ENCODE measurements at regions not wholly inside any gene's neighbourhood (a gene's known extent, or its start where the extent isn't known, plus 50 kb on each side); places are given as distances from the start of the nearest gene placed in this dataset.

GRCh38 chr6:97977084-97977483 lies 694.1 kb upstream of the MMS22L start:
- no peak overlapping the region for H2AFZ ChIP-seq (ENCODE audit: control insufficient read depth, low read depth, low read length)
- intact Hi-C loops (cut with micrococcal nuclease; ENCODE audit: unreplicated experiment) (loop anchor here (5.0 kb wide), 1 partner anchor 480 kb away; no protein-coding TSS in a partner anchor), in situ Hi-C loops (cut with MboI) (no loop called here)
- RAD21 ChIA-PET (ENCODE audit: unreplicated experiment) = no interaction called here
- H3K9me3 ChIP-seq (replicated peaks; ENCODE audit: control insufficient read depth, insufficient read depth, low read length) = no peaks in the 10 kb centered on the region
- no peak for DNase-seq (ENCODE audit: low read depth, low spot score)
- H3K27me3 ChIP-seq (replicated peaks in 1 of 2; ENCODE audit: control insufficient read depth in 2 of 2, insufficient read depth in 2 of 2, low read length in 1 of 2) = no peaks in the 10 kb centered on the region
- ATAC-seq = no peak
- no peak overlapping the region for H3K9ac ChIP-seq (ENCODE audit: control insufficient read depth, insufficient read depth, low read length)
- SMC1A ChIA-PET (ENCODE audit: uncharacterized antibody, unreplicated experiment) = no interaction called here
- no TSS peak for BruUV-seq (replicated peaks)
- no peaks in the 10 kb centered on the region for H3K79me2 ChIP-seq (ENCODE audit: control insufficient read depth, insufficient read depth, low read length)
- no peak overlapping the region for H3K27ac ChIP-seq (ENCODE audit: control insufficient read depth, insufficient read depth)
- WGBS (ENCODE audit: insufficient coverage, insufficient replicate concordance, low lambda C conversion rate, missing lambda C conversion rate) = 0% methylated on average over 2 of the region's 2 CpGs
- H3K4me2 ChIP-seq (ENCODE audit: control insufficient read depth, insufficient read depth) = no peak overlapping the region
- no peak overlapping the region for H3K4me3 ChIP-seq
- CTCF ChIA-PET = no interaction called here
- H4K20me1 ChIP-seq (ENCODE audit: control insufficient read depth, insufficient read depth) = no peaks in the 10 kb centered on the region; the same call in 1 of the 2 replicates
- no peak for FAIRE-seq
- H3K36me3 ChIP-seq (ENCODE audit: control insufficient read depth in 2 of 2, insufficient read depth in 2 of 2, low read length in 1 of 2) = no peaks in the 10 kb centered on the region
- no peaks in the 10 kb centered on the region for H3K4me1 ChIP-seq (ENCODE audit: control insufficient read depth, insufficient read depth, low read length)
- POLR2A ChIA-PET = no interaction called here
- TF ChIP-seq RFX5 (IDR thresholded peaks at IDR 0.05; ENCODE audit: low read depth, low read length) = no peak
- TF ChIP-seq PRDM15 (CRISPR knock-in tag; IDR thresholded peaks at IDR 0.05) = no peak
- TF ChIP-seq KLF5 (IDR thresholded peaks at IDR 0.05; ENCODE audit: partially characterized antibody) = no peak
- TF ChIP-seq SMARCA5 (IDR thresholded peaks at IDR 0.05) = no peak
- no peak for TF ChIP-seq CUX1 (IDR thresholded peaks at IDR 0.05; ENCODE audit: insufficient replicate concordance, low read depth, low read length)
- no peak for TF ChIP-seq ETV6 (conservative IDR thresholded peaks at IDR 0.05 in 1 of 2, IDR thresholded peaks at IDR 0.05 in 1 of 2; ENCODE audit: borderline replicate concordance in 1 of 2, low read depth in 1 of 2)
- TF ChIP-seq NFYA (IDR thresholded peaks at IDR 0.05; ENCODE audit: borderline replicate concordance, low read depth, low read length) = no peak
- TF ChIP-seq, protein P1, sequence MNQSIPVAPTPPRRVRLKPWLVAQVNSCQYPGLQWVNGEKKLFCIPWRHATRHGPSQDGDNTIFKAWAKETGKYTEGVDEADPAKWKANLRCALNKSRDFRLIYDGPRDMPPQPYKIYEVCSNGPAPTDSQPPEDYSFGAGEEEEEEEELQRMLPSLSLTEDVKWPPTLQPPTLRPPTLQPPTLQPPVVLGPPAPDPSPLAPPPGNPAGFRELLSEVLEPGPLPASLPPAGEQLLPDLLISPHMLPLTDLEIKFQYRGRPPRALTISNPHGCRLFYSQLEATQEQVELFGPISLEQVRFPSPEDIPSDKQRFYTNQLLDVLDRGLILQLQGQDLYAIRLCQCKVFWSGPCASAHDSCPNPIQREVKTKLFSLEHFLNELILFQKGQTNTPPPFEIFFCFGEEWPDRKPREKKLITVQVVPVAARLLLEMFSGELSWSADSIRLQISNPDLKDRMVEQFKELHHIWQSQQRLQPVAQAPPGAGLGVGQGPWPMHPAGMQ (IDR thresholded peaks at IDR 0.05; ENCODE audit: borderline replicate concordance) = no peak
- no peak for TF ChIP-seq ZNF687 (IDR thresholded peaks at IDR 0.05)
- TF ChIP-seq SIX5 (IDR thresholded peaks at IDR 0.05; ENCODE audit: low read depth, low read length, severe bottlenecking) = no peak

Data from GM12878 (cell line).